G401 (cell line): ENCODE measurements at regions not wholly inside any gene's neighbourhood (a gene's known extent, or its start where the extent isn't known, plus 50 kb on each side); places are given as distances from the start of the nearest gene placed in this dataset.
"Not testable (repeated sequence)": the region's sequence is repeated elsewhere in the genome, so short reads cannot be mapped to it uniquely, and the experiment has no call there.

ENCODE experiments used
- DNase-seq: peaks from one replicate; pipeline ENCODE4 v3.0.0-alpha.2; 2015; ENCODE audit warnings: low spot score
- in situ Hi-C: cut with HindIII; loops from 2 replicates; pipeline ENCODE4 v1.10.0; 2016; ENCODE audit warnings: low sequenced_read_pairs, mixed read lengths

DNA sequence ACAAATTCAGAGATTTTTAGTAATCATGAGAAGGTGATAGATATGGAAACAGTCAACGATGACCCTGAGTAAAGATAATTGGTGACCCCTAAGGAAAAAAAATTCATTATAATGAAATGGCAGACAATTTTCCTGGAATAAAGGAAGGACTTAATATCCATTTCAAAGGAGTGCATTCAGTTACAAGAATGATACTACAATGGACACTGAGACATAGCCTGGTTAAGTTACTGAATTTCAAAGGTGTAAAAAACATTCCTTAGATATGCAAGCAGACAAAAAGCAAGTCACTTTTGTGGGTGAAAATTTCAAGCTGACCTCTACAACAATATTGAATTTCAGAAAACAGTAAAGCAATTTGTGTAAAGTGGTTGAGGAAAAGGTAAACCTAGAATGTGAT lies 1012.5 kb upstream of the SEMA6A start:
- in situ Hi-C loops: no loop called here
- DNase-seq: no peak

DNA sequence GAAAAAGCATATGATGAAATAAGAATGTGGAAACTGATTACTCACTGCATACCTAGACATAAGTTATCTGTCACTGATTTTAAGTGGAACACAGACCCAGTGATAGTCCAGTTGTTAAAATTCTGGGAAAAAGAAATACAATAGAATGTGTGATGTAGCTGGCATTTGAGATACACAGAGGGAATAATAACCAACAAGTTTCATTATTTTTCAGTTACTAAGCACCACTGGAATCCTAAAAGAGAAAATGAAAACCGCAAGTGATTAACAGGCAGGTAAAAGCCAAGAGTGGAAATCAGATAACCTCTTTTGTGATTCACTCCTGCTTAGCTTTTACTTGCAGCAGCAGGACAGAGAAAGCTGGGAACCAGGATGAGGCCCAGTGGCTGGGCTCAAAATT lies 994.0 kb upstream of the SEMA6A start:
- in situ Hi-C loops: no loop called here

DNA sequence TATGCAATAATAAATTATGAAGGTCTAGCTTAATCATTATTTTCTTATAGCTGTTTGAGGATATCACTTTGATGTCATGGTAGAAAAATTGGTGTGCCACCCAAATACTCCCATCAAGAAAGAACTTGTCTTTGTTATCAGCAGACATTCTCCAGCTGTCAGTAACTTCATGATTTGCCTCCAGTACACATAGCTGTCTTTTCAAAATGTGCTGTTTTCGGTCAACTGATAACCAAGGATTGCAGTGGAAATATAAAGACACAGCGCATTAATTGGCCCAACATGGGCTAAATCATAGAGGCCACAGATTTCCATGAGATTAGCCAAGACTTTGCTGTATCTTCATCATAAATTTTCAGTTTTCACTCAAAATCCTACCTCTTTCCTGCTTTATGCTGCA lies 993.5 kb upstream of the SEMA6A start:
- in situ Hi-C loops: no loop called here
- DNase-seq: no peak

More for the DNA sequence above, 994.0 kb upstream of the SEMA6A start:
- no peak for DNase-seq

DNA sequence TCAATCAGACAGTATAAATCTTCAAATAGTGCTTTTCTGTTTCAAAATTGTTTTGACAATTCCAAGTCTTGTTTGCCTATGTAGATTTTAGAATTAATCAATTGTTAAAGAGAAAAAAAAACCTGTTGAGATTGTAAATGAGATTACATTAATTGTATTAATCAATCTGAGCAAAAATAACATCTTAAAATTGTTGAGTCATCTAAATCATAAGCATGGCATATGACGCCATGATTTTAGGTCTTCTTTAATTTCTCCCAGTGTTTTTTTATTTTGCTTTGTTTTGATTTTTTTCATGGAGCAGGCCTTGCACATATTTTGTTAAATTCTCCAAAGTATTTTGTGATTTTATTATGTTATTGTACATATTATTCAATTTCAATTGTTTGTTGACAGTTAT lies 988.0 kb upstream of the SEMA6A start:
- in situ Hi-C loops: no loop called here
- DNase-seq: no peak

DNA sequence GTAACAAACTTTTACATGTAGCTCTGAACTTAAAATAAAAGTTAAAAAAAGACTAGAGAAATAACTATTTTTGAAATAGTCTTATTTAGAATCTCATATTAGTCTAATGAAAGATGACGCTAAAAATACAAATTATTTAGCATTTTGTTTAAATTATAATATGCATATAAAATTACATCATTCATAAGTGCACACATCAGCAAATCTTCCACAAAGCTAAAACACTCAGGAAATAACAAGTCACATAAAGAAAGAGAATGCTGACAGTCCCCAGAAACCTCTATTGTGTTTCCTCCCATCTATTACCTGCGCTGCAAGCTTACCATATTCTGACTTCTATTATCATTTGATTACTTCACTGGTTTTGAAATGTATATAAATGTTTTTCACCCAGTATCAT lies 986.9 kb upstream of the SEMA6A start:
- no peak for DNase-seq
- in situ Hi-C loops: no loop called here

DNA sequence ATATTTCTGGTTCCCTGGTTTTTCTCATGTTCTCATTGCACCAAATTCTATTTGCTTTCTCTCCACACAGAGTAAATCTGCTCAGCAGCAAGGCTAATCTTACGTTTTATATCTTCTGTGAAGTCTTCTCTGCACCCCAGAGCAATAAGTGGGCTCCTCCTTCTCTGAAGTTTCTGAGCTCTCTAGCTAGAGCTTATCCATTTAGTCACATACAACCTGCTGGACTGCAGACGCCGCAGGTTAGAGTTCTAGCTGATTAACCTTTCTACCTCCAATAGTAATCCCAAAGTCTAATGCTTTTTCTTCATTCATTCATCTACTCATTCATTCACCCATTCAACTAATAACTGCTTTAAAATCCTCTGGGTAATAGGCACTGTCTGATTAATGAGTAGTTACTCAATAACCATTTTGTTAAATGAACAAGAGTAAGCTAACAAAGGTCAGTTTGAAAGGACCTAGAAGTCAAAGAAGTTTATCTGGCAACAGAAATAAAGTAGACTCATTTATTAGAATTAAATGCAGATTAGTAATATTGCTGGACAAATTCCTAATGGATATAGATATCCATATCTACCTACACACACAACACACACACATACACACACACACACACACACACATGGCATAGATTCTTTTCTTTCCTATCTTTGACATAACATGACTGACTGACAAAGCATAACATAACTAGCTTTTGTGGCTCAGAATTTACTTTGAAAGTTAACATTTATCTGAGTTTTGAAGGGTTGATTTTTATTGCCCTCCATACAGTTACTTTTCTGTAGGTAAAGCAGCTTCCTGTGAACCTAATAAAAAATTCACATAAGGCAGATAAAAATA lies 984.6 kb upstream of the SEMA6A start:
- in situ Hi-C loops: no loop called here
- DNase-seq: no peak

DNA sequence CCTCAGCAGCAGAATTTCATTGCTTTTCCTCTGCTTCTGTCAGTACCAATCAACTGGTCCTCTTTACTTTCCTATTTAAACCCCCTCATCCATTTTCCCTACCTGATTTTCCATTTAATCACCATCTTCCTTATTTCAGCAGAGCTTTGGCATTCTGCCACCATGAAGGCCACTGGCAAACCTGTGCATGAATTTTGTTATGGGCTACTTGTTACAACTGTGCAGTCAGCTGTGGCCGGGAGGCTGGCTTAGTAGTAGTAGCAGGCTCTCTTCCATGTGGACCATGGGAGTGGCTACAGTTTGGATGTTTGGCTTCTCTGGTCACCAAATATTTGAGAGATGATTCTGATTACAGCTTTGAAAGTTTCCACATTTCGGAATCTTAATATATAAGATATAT lies 976.6 kb upstream of the SEMA6A start:
- in situ Hi-C loops: no loop called here
- DNase-seq: no peak

DNA sequence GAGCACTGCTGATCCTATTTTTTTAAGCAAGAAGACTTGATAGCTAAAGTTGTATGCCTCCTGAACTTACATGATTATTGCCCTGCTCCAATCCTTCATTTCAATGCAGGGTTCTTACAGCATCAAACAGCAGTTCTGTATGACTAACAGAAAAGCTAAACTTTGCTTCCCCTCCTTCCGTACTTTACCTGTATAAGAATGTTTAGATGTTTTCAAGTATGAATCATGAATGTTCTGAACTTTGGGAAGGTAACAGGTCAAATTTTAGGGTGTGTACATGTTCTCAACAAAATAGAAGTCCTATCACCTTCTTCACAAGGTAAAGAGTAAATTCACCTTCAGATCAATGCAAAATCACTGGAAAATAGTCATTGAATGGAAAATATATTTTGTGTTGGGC lies 972.6 kb upstream of the SEMA6A start:
- in situ Hi-C loops: no loop called here
- no peak for DNase-seq

DNA sequence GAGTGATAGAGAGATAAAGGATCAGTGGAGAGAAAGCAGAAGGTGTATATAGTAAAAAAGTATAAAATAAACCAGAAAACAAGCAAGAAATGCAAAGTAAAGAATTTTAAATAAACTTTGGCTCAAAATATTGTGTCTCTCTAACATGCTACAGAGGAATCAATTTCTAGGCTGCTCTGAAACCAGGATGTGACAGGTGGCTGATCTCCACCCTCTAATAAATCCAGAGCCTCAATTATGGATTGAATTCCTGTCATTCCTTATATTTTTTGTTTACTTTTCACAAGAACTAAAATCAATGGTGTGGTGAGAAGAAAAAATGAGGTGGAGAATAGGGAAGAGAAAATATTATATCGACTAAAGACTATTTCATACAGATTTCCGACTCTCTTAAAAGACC lies 965.1 kb upstream of the SEMA6A start:
- in situ Hi-C loops: no loop called here
- DNase-seq: no peak

DNA sequence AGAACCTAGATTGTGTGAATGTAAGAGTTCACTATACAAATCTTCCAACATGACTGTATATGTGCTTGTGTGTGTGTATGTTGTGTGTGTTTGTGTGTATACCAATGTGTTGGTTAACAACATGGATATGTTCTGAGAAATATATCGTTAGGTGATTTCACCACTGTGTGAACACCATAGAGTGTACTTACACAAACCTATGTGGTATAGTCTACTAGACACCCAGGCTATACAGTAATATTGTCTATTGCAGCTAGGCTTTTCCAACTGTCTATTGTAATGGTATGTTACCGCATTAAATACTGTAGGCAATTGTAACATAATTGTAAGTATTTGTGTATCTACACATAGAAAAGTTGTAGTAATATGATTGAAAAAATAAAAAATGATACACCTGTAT lies 959.2 kb upstream of the SEMA6A start:
- in situ Hi-C loops: no loop called here
- DNase-seq: no peak

DNA sequence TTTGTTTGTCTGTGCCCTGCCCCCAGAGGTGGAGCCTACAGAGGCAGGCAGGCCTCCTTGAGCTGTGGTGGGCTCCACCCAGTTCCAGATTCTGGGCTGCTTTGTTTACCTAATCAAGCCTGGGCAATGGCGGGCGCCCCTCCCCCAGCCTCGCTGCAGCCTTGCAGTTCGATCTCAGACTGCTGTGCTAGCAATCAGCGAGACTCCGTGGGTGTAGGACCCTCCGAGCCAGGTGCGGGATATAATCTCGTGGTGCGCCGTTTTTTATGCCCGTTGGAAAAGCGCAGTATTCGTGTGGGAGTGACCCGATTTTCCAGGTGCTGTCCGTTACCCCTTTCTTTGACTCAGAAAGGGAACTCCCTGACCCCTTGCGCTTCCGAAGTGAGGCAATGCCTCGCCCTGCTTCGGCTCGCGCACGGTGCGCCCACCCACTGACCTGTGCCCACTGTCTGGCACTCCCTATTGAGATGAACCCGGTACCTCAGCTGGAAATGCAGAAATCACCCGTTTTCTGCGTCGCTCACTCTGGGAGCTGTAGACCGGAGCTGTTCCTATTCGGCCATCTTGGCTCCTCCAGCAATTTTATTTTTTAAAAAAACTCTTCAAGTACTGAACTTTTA lies 958.5 kb upstream of the SEMA6A start:
- in situ Hi-C loops, DNase-seq: not testable (repeated sequence)

DNA sequence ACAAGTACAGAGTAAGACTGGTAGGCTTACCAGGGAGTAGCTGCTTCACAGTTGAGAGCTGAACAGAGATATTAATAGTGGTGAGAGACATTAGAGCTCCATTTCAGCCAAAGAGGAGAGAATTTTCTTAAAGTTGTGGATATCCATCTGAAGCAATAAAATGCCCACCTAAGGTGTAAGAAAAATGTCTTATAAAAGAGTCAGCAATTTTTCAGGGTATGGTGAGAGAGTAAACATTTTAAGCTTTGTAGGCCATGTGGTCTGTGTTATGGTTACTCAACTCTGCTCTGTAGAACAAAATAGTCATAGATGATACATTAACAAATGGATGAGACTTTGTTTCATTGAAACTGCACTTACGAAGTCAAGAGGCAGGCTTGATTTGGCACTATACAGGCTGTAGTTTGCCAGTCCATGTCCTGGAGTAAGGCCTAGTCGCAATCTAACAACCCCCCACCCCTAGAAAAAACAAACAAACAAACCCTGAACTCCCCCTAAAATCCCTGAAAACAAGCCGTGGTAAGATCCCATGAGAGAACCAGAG lies 945.4 kb upstream of the SEMA6A start:
- no peak for DNase-seq
- in situ Hi-C loops: no loop called here

DNA sequence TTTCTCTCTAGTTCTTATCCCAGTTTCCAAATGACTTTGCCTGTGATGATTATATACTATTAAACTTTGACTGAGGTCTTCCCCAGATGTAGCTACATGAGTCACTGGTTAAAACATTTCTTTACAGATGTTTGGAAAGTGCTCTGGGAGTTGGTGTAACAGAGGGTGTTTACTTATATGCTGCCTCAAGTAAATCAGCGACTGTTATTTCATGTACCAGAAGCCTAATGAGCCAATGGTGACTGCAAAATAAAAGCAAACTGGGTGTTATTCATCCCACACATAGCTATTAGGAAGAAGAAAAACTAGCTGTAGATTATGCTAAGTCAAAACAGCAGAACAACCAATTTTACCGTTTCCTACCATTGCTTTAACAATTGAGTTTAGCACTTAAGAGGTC lies 929.7 kb upstream of the SEMA6A start:
- in situ Hi-C loops: no loop called here
- no peak for DNase-seq

DNA sequence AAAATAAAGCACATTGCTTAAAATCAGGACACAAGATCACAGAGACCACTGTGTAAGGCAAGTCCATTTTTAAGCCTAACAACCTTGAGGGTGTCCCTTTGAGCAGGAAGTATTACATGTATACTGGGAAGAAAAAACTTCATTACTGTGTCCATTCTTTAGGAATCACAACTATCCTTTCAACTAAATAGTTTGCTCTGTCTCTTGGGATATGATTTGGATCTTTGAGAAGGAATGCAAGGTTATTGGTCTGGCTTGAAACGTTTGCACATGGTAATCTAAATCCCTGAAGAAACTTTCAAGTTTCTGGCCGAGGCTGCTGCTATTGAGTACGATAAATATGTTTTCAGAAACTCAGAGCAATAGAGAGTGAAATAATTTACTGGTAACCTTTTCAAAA lies 923.0 kb upstream of the SEMA6A start:
- DNase-seq: no peak
- in situ Hi-C loops: no loop called here

DNA sequence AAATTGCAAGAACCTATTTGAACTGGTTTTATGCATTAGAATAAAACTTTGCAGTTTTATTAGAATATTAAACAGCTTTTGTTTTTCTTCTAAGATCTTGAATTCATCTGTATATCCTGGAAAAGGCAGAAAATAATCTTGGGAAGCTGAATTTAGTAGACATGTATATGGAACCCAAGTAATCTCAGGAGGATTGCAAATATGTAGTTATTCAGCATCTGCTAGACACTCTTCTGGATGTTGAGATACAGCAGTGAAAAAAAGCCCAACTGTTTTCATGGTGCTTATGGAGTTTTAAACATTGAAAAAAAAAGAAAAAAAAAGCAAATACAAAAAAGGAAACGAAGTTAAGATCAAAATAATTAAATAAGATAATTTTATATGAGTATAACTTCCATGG lies 922.2 kb upstream of the SEMA6A start:
- in situ Hi-C loops: no loop called here
- no peak for DNase-seq

DNA sequence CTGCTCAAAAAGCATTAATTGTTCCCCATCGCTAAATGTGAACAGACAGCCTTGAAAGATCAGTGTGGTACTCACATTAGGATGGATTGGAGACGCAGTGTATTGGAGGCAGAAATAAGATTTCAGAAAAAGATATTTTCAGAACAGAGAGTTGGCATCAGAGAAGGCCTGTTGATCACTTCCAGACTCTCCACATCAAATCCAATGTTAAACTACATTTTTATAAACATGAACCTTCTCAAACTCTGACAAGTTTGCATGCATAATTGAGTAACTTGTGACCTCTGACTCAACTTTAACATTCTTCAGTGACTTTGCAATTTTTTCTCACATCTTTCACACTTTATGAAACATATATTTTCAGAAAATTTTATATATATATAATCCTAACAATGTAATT lies 919.6 kb upstream of the SEMA6A start:
- in situ Hi-C loops: no loop called here

DNA sequence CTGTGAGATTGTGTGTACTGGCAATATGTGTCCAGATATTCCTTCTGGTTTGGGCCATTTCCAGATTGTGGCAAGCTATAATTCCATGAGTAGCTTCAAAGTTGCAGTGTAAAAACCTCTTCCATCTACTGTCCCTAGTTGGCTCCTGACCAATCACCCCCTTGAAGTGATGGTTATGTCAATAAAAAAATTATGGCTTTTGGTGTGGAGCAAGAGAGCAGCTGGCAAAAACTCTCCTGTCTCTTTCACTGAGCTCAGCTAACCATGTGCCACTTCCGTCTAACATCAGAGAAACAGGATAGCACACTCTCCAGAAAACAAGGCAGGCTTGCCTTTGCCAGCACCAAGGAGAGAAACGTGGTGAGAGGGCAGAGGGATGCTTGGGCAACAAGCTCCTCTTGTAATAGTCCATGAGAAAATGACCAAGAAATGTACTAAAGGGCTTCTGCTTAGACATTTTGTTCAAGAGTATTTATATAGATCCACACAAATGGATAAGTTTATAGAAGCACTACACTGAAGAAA lies 914.4 kb upstream of the SEMA6A start:
- DNase-seq: peak; percentile 64
- in situ Hi-C loops: no loop called here

More for the DNA sequence above, 919.6 kb upstream of the SEMA6A start:
- no peak for DNase-seq

DNA sequence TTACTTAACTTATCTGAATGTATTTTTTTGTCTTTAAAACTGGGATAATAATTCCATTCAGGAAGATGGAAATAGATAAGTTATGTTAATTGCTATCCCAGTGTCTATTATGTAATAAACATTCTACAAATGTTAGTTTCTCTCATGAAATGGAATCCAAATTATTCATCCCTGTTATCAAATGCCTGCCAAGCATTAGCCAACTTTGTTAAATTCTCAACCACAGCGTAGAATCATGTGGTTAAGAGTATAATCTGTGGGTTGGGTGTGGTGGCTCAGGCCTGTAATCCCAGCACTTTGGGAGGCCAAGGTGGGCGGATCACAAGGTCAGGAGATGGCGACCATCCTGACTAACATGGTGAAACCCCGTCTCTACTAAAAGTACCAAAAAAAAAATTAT lies 912.9 kb upstream of the SEMA6A start:
- in situ Hi-C loops: no loop called here
- DNase-seq: no peak

DNA sequence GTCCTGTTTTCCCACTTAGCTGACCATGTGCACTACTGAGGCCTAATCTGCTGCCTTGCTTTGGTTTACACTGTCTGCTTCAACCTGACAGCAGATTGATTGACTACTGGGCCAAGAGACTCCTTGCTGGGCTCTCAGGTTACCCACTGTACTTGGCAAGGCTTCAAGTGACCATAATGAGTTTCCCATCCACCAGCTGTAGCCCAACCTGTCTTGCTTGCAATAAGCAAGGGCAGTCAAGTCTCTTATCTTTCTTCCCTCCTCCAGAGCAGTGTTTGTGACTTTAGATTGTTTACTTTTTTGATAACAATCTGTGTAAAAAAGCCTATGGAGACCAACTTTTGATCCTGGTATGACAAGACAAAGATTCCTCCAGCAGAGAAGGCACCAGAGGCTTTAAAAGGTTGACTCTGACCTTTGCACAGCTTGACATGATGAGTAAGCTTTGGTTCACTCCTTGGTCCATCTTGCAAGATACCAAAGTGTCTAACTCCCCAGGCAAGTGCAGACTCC lies 912.3 kb upstream of the SEMA6A start:
- peak; percentile 89 for DNase-seq
- in situ Hi-C loops: no loop called here

DNA sequence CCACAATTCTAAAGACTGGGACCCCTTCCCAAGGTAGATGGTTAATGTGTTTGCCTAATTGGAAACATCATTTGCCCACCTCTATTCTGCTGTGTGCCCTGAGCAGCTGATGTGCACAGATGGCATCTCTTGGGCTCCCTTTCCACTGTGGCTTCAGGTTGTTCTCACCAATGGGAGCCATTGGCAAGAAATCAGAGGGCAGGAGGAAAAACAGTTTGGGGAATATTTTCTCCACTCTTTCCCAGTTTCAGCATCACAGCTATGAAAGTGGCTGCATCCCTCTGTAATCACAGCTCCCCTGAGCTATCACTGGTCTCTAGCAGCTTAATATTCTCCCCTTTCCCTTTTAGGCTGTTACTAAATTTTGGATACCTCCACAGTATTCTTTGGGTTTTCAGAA lies 911.6 kb upstream of the SEMA6A start:
- peak; percentile 69 for DNase-seq
- in situ Hi-C loops: no loop called here
